H9 (cell line): ENCODE measurements at regions not wholly inside any gene's neighbourhood (a gene's known extent, or its start where the extent isn't known, plus 50 kb on each side); places are given as distances from the start of the nearest gene placed in this dataset.

Experiments
- DNase-seq: peaks from one replicate; pipeline ENCODE4 v3.0.0-alpha.2; 2017
- H2AFZ ChIP-seq: one replicate; pipeline ENCODE4 v1.6.1; 2013; ENCODE audit warnings: mild to moderate bottlenecking, low read length, control low read depth, moderate library complexity
- H2AK5ac ChIP-seq: 2 replicates; pipeline ENCODE4 v1.6.1; 2013; ENCODE audit warnings: low read length, control low read depth, mixed read lengths; ENCODE audit not compliant: insufficient read length
- H2BK120ac ChIP-seq: one replicate; pipeline ENCODE4 v1.6.1; 2013; ENCODE audit warnings: low read depth, mild to moderate bottlenecking, low read length, control low read depth, inconsistent platforms; ENCODE audit not compliant: poor library complexity, severe bottlenecking
- H2BK12ac ChIP-seq: 2 replicates; pipeline ENCODE4 v1.6.1; 2013; ENCODE audit warnings: low read length, control low read depth, mixed read lengths, low read depth; ENCODE audit not compliant: insufficient read length
- H2BK15ac ChIP-seq: 2 replicates; pipeline ENCODE4 v1.6.1; 2013; ENCODE audit warnings: low read depth, low read length, control low read depth
- H2BK20ac ChIP-seq: one replicate; pipeline ENCODE4 v1.6.1; 2013; ENCODE audit warnings: low read depth, mild to moderate bottlenecking, low read length, control low read depth, inconsistent platforms; ENCODE audit not compliant: poor library complexity, severe bottlenecking
- H2BK5ac ChIP-seq: 2 replicates; pipeline ENCODE4 v1.6.1; 2013; ENCODE audit warnings: low read length, control low read depth, mixed read lengths; ENCODE audit not compliant: insufficient read length
- H3K14ac ChIP-seq: 2 replicates; pipeline ENCODE4 v1.6.1; 2013; ENCODE audit warnings: low read length, control low read depth; ENCODE audit not compliant: insufficient read depth
- H3K18ac ChIP-seq: 2 replicates; pipeline ENCODE4 v1.6.1; 2013; ENCODE audit warnings: low read depth, mild to moderate bottlenecking, mixed read lengths, low read length, control low read depth; ENCODE audit not compliant: insufficient read length
- H3K23ac ChIP-seq: 2 replicates; pipeline ENCODE4 v1.6.1; 2013; ENCODE audit warnings: low read length, control low read depth, mixed read lengths, low read depth; ENCODE audit not compliant: insufficient read length
- H3K23me2 ChIP-seq: 2 replicates; pipeline ENCODE4 v1.6.1; 2013; ENCODE audit warnings: low read depth, mild to moderate bottlenecking, mixed read lengths, low read length, control low read depth; ENCODE audit not compliant: insufficient read length, poor library complexity, severe bottlenecking
- H3K27ac ChIP-seq: 2 replicates; pipeline ENCODE4 v1.5.1; 2013; ENCODE audit warnings: low read length, control low read depth, mixed read lengths, low read depth; ENCODE audit not compliant: insufficient read length
- H3K27me3 ChIP-seq: 2 replicates; pipeline ENCODE4 v1.6.1; 2013; ENCODE audit warnings: low read length, control low read depth, inconsistent platforms; ENCODE audit not compliant: insufficient read depth
- H3K4ac ChIP-seq: 2 replicates; pipeline ENCODE4 v1.6.1; 2013; ENCODE audit warnings: low read depth, mild to moderate bottlenecking, control low read depth, inconsistent platforms, low read length, moderate library complexity
- H3K4me1 ChIP-seq: 2 replicates; pipeline ENCODE4 v1.6.1; 2013; ENCODE audit warnings: low read length, control low read depth, inconsistent platforms; ENCODE audit not compliant: insufficient read depth
- H3K4me2 ChIP-seq: 2 replicates; pipeline ENCODE4 v1.6.1; 2013; ENCODE audit warnings: low read length, control low read depth, mixed read lengths; ENCODE audit not compliant: insufficient read length, insufficient read depth
- H3K56ac ChIP-seq: 2 replicates; pipeline ENCODE4 v1.6.1; 2013; ENCODE audit warnings: low read depth, mild to moderate bottlenecking, mixed read lengths, low read length, control low read depth; ENCODE audit not compliant: insufficient read length
- H3K79me1 ChIP-seq: 2 replicates; pipeline ENCODE4 v1.6.1; 2013; ENCODE audit warnings: low read depth, mild to moderate bottlenecking, moderate library complexity, low read length, control low read depth, inconsistent platforms; ENCODE audit not compliant: insufficient read depth, poor library complexity, severe bottlenecking
- H3K79me2 ChIP-seq: 2 replicates; pipeline ENCODE4 v1.6.1; 2013; ENCODE audit warnings: low read length, control low read depth, inconsistent platforms; ENCODE audit not compliant: insufficient read depth
- H3K9ac ChIP-seq: 2 replicates; pipeline ENCODE4 v1.6.1; 2013; ENCODE audit warnings: low read length, control low read depth, mixed read lengths; ENCODE audit not compliant: insufficient read length; ENCODE audit errors: extremely low read depth
- H3K9me3 ChIP-seq: one replicate; pipeline ENCODE4 v1.6.1; 2013; ENCODE audit warnings: low read depth, low read length, inconsistent platforms; ENCODE audit not compliant: control insufficient read depth
- H3T11ph ChIP-seq: one replicate; pipeline ENCODE4 v1.6.1; 2013; ENCODE audit warnings: mild to moderate bottlenecking, low read length, control low read depth, inconsistent platforms
- H4K20me1 ChIP-seq: one replicate; pipeline ENCODE4 v1.6.1; 2013; ENCODE audit not compliant: control insufficient read depth, insufficient read length, insufficient read depth
- H4K5ac ChIP-seq: 2 replicates; pipeline ENCODE4 v1.6.1; 2013; ENCODE audit warnings: low read depth, mild to moderate bottlenecking, mixed read lengths, low read length, control low read depth; ENCODE audit not compliant: insufficient read length
- H4K8ac ChIP-seq: replicated peaks from 2 replicates; pipeline ENCODE4 v1.6.1; 2013; ENCODE audit warnings: low read length, control low read depth, mixed read lengths, low read depth; ENCODE audit not compliant: insufficient read length
- H4K91ac ChIP-seq: 2 replicates; pipeline ENCODE4 v1.6.1; 2013; ENCODE audit warnings: low read depth, mild to moderate bottlenecking, moderate library complexity, mixed read lengths, low read length, control low read depth; ENCODE audit not compliant: insufficient read length
- H3K27ac Mint-ChIP-seq, 3 experiments: 2 replicates in 2 of 3; 3 replicates in 1 of 3; pipeline ENCODE4 v1.8.0; 2020 to 2021; ENCODE audit warnings: mixed read lengths in 3 of 3, mild to moderate bottlenecking in 1 of 3, moderate library complexity in 1 of 3
- H3K27me3 Mint-ChIP-seq: 2 replicates; pipeline ENCODE4 v1.8.0; 2021; ENCODE audit warnings: low read depth, mild to moderate bottlenecking, moderate library complexity, mixed read lengths
- H3K36me3 Mint-ChIP-seq, 3 experiments: 2 replicates in 2 of 3; 3 replicates in 1 of 3; pipeline ENCODE4 v1.8.0; 2020 to 2021; ENCODE audit warnings: low read depth in 3 of 3, mixed read lengths in 3 of 3; ENCODE audit not compliant: insufficient read depth in 1 of 3
- H3K4me1 Mint-ChIP-seq, 2 experiments: 2 replicates each; pipeline ENCODE4 v1.8.0; 2020; ENCODE audit warnings: mixed read lengths in 2 of 2
- H3K4me3 Mint-ChIP-seq, 2 experiments: 2 replicates in 1 of 2; 3 replicates in 1 of 2; pipeline ENCODE4 v1.8.0; 2020 to 2021; ENCODE audit warnings: mild to moderate bottlenecking in 2 of 2, mixed read lengths in 2 of 2, moderate library complexity in 1 of 2
- H3K9me3 Mint-ChIP-seq, 2 experiments: 2 replicates in 1 of 2; 3 replicates in 1 of 2; pipeline ENCODE4 v1.8.0; 2020; ENCODE audit warnings: mild to moderate bottlenecking in 2 of 2, mixed read lengths in 2 of 2, moderate library complexity in 1 of 2
- WGBS: extraction: QIAGEN DNeasy Blood & Tissue Kit; methylation state at CpG from one replicate; pipeline ENCODE4 v1.1.7; 2013; ENCODE audit warnings: missing lambda C conversion rate, low lambda C conversion rate, mixed read lengths; ENCODE audit not compliant: insufficient read length; ENCODE audit errors: extremely low coverage; 5-methylcytosine and 5-hydroxymethylcytosine counted together
- TF ChIP-seq, protein P1 (sequence below): fragments of 200-600 bp; sonication (generic); conservative IDR thresholded peaks from 3 replicates; pipeline ENCODE4 v1.8.0; 2021; ENCODE audit warnings: antibody characterized with exemption, mild to moderate bottlenecking

DNA sequence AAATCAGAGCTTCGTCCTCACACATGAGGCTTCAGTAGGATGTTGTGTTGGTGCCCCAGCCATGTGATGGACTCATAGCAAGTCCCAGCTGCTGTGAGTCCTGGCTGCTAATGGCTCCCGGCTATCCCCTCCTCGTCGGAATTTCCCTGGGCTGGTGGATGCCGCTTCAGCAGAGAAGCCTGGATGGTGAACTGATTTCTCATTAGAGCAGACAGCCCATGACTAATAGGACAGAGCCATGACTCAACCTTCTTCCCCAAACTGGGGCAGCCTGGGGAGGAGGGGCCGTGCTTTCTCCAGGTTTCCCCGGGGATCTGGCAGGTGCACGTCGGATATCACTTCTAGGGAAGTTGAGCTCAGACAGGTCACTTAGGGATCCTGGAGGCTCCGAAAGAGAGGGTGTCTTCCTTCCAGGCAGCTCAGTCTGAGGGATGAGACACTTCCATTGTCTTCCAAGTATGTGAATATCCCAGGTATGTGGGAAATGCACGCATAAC, 112.7 kb downstream of the ASMT start:
- H2BK5ac ChIP-seq, result no peak overlapping the region
- peak; percentile 74 for DNase-seq
- H3K4me2 ChIP-seq, result no peak overlapping the region

More for the DNA sequence above, 112.7 kb downstream of the ASMT start:
- Histone ChIP-seq H4K8ac (no peak overlapping the region), H3K18ac (no peak overlapping the region), H4K20me1 (no peaks in the 10 kb centered on the region), H3K9me3 (no peaks in the 10 kb centered on the region), H3K56ac (no peak overlapping the region), H4K5ac (no peak overlapping the region), H2AFZ (no peak overlapping the region), H2BK20ac (no peak overlapping the region), H3K79me2 (no peaks in the 10 kb centered on the region), H3T11ph (no peak overlapping the region), H3K4ac (no peak overlapping the region), H4K91ac (no peak overlapping the region), H3K14ac (no peak overlapping the region), H2BK15ac (no peak overlapping the region), H3K9ac (no peak overlapping the region), H2BK12ac (no peak overlapping the region), H3K23me2 (no peaks in the 10 kb centered on the region), H2BK120ac (no peak overlapping the region), H2AK5ac (no peak overlapping the region), H3K27me3 (no peaks in the 10 kb centered on the region), H3K4me1 (no peaks in the 10 kb centered on the region), H3K79me1 (no peaks in the 10 kb centered on the region), H3K23ac (no peak overlapping the region), H3K27ac (no peak overlapping the region)
- TF ChIP-seq, protein P1, sequence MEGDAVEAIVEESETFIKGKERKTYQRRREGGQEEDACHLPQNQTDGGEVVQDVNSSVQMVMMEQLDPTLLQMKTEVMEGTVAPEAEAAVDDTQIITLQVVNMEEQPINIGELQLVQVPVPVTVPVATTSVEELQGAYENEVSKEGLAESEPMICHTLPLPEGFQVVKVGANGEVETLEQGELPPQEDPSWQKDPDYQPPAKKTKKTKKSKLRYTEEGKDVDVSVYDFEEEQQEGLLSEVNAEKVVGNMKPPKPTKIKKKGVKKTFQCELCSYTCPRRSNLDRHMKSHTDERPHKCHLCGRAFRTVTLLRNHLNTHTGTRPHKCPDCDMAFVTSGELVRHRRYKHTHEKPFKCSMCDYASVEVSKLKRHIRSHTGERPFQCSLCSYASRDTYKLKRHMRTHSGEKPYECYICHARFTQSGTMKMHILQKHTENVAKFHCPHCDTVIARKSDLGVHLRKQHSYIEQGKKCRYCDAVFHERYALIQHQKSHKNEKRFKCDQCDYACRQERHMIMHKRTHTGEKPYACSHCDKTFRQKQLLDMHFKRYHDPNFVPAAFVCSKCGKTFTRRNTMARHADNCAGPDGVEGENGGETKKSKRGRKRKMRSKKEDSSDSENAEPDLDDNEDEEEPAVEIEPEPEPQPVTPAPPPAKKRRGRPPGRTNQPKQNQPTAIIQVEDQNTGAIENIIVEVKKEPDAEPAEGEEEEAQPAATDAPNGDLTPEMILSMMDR, result no peak
- no peak overlapping the region for H3K27ac Mint-ChIP-seq
- WGBS, result no CpG with 5 or more reads among the region's 11 CpGs
- H3K9me3 Mint-ChIP-seq, result peaks cover 0 to 3% of the 10 kb centered on the region in 2 experiments; a peak in 1 of 5 replicates
- H3K27me3 Mint-ChIP-seq, result no peaks in the 10 kb centered on the region
- no peak overlapping the region for H3K4me3 Mint-ChIP-seq
- H3K4me1 Mint-ChIP-seq, result peaks cover 0 to 5% of the 10 kb centered on the region in 2 experiments; a peak in 3 of 4 replicates
- no peaks in the 10 kb centered on the region; a peak in 1 of 7 replicates for H3K36me3 Mint-ChIP-seq
